GM23338 (cell line): ENCODE measurements at regions not wholly inside any gene's neighbourhood (a gene's known extent, or its start where the extent isn't known, plus 50 kb on each side); places are given as distances from the start of the nearest gene placed in this dataset.

Source experiments
- ATAC-seq: fragments of 200-7000 bp; cut with Tn5 transposase; 3 replicates; pipeline ENCODE4 v1.9.1; 2020
- DNase-seq: peaks from one replicate; pipeline ENCODE4 v3.0.0-alpha.2; 2015; ENCODE audit warnings: low spot score
- H2AFZ ChIP-seq: fragments of 200-600 bp; sonication (generic); 2 replicates; pipeline ENCODE4 v1.8.0; 2016; ENCODE audit warnings: antibody characterized with exemption, mild to moderate bottlenecking, moderate library complexity
- H3F3A ChIP-seq: fragments of 200-600 bp; sonication (generic); replicated peaks from 2 replicates; pipeline ENCODE4 v1.8.0; 2017; ENCODE audit warnings: antibody characterized with exemption, mixed run types, low read depth
- H3K27ac ChIP-seq: fragments of 200-600 bp; sonication (generic); 2 replicates; pipeline ENCODE4 v1.6.1; 2016; ENCODE audit warnings: low read depth
- H3K27me3 ChIP-seq: fragments of 200-600 bp; sonication (generic); 2 replicates; pipeline ENCODE4 v1.8.0; 2016; ENCODE audit warnings: mild to moderate bottlenecking, mixed run types, moderate library complexity; ENCODE audit not compliant: insufficient read depth
- H3K36me3 ChIP-seq: fragments of 200-600 bp; sonication (generic); 2 replicates; pipeline ENCODE4 v1.8.0; 2016; ENCODE audit warnings: mild to moderate bottlenecking; ENCODE audit not compliant: insufficient read depth
- H3K4me1 ChIP-seq: fragments of 200-600 bp; sonication (generic); 2 replicates; pipeline ENCODE4 v1.8.0; 2016; ENCODE audit warnings: mild to moderate bottlenecking, moderate library complexity; ENCODE audit not compliant: insufficient read depth
- H3K4me2 ChIP-seq: fragments of 200-600 bp; sonication (generic); 2 replicates; pipeline ENCODE4 v1.7.1; 2017; ENCODE audit warnings: mixed run types
- H3K4me3 ChIP-seq: fragments of 200-600 bp; sonication (generic); 2 replicates; pipeline ENCODE4 v1.6.1; 2016; ENCODE audit warnings: mixed run types
- H3K79me2 ChIP-seq: fragments of 200-600 bp; sonication (generic); replicated peaks from 2 replicates; pipeline ENCODE4 v1.8.0; 2017; ENCODE audit warnings: mild to moderate bottlenecking; ENCODE audit not compliant: insufficient read depth
- H3K9me2 ChIP-seq: fragments of 200-600 bp; sonication (generic); 2 replicates; pipeline ENCODE4 v1.8.0; 2017; ENCODE audit not compliant: insufficient read depth
- H4K20me1 ChIP-seq: fragments of 200-600 bp; sonication (generic); replicated peaks from 2 replicates; pipeline ENCODE4 v1.8.0; 2017; ENCODE audit warnings: mild to moderate bottlenecking; ENCODE audit not compliant: insufficient read depth
- H3K27ac Mint-ChIP-seq: 2 replicates; pipeline ENCODE4 v1.8.0; 2020; ENCODE audit warnings: inconsistent platforms, mild to moderate bottlenecking, moderate library complexity, mixed read lengths
- H3K27me3 Mint-ChIP-seq: 3 replicates; pipeline ENCODE4 v1.8.0; 2022; ENCODE audit warnings: low read depth, mild to moderate bottlenecking, moderate library complexity, mixed read lengths, inconsistent platforms; ENCODE audit not compliant: insufficient read depth, poor library complexity
- H3K36me3 Mint-ChIP-seq: 3 replicates; pipeline ENCODE4 v1.8.0; 2021; ENCODE audit warnings: low read depth, mild to moderate bottlenecking, inconsistent platforms, moderate library complexity, mixed read lengths
- H3K4me1 Mint-ChIP-seq: 3 replicates; pipeline ENCODE4 v1.8.0; 2020; ENCODE audit warnings: mild to moderate bottlenecking, inconsistent platforms, mixed read lengths
- H3K4me3 Mint-ChIP-seq: 3 replicates; pipeline ENCODE4 v1.8.0; 2021; ENCODE audit warnings: moderate library complexity, mild to moderate bottlenecking, inconsistent platforms, mixed read lengths
- H3K9me3 Mint-ChIP-seq: 3 replicates; pipeline ENCODE4 v1.8.0; 2020; ENCODE audit warnings: moderate library complexity, mild to moderate bottlenecking, inconsistent platforms, mixed read lengths
- CREB1 ChIP-seq: fragments of 250-450 bp; sonication (Bioruptor Pico); IDR thresholded peaks from 2 replicates; pipeline ENCODE4 v1.5.0; 2020; ENCODE audit warnings: low read depth, mild to moderate bottlenecking, moderate library complexity
- EZH2 ChIP-seq: fragments of 200-600 bp; sonication (generic); IDR thresholded peaks from one replicate; pipeline ENCODE4 v1.8.0; 2017; ENCODE audit warnings: antibody characterized with exemption, mild to moderate bottlenecking, low read depth; ENCODE audit not compliant: unreplicated experiment
- EZH2phosphoT487 ChIP-seq: fragments of 200-600 bp; sonication (generic); IDR thresholded peaks from one replicate; pipeline ENCODE4 v1.8.1; 2018; ENCODE audit warnings: antibody characterized with exemption; ENCODE audit not compliant: unreplicated experiment
- NANOG ChIP-seq: IDR thresholded peaks from 2 replicates; pipeline ENCODE4 v1.6.1; 2016; ENCODE audit warnings: antibody characterized with exemption, borderline replicate concordance
- POLR2AphosphoS5 ChIP-seq: IDR thresholded peaks from 2 replicates; pipeline ENCODE4 v1.6.1; 2016; ENCODE audit warnings: antibody characterized with exemption, low read depth
- ZNF331 ChIP-seq: fragments of 250-450 bp; sonication (Bioruptor Pico); IDR thresholded peaks from 2 replicates; pipeline ENCODE4 v1.5.0; 2020; ENCODE audit warnings: low read depth, mild to moderate bottlenecking, moderate library complexity
- ZNF462 ChIP-seq: fragments of 250-450 bp; sonication (Bioruptor Pico); IDR thresholded peaks from 2 replicates; pipeline ENCODE4 v1.5.0; 2020; ENCODE audit warnings: mild to moderate bottlenecking, moderate library complexity
- TF ChIP-seq, protein P1 (sequence below): IDR thresholded peaks from one replicate; pipeline ENCODE4 v1.6.1; 2018; ENCODE audit warnings: antibody characterized with exemption; ENCODE audit not compliant: unreplicated experiment

- H3K27ac ChIP-seq: no peak overlapping the region
- Mint-ChIP-seq H3K36me3 (peaks cover 81% of the 10 kb centered on the region), H3K9me3 (peaks cover 100% of the 10 kb centered on the region), H3K4me3 (no peak overlapping the region), H3K4me1 (no peaks in the 10 kb centered on the region; the same call in 2 of the 3 replicates), H3K27me3 (peaks cover 16% of the 10 kb centered on the region), H3K27ac (no peak overlapping the region)
- H2AFZ ChIP-seq: no peak overlapping the region
- TF ChIP-seq EZH2phosphoT487 (no peak), ZNF331 (CRISPR knock-in tag) (no peak), EZH2 (no peak), ZNF462 (CRISPR knock-in tag) (no peak), CREB1 (no peak), NANOG (no peak), POLR2AphosphoS5 (no peak)
- TF ChIP-seq, protein P1, sequence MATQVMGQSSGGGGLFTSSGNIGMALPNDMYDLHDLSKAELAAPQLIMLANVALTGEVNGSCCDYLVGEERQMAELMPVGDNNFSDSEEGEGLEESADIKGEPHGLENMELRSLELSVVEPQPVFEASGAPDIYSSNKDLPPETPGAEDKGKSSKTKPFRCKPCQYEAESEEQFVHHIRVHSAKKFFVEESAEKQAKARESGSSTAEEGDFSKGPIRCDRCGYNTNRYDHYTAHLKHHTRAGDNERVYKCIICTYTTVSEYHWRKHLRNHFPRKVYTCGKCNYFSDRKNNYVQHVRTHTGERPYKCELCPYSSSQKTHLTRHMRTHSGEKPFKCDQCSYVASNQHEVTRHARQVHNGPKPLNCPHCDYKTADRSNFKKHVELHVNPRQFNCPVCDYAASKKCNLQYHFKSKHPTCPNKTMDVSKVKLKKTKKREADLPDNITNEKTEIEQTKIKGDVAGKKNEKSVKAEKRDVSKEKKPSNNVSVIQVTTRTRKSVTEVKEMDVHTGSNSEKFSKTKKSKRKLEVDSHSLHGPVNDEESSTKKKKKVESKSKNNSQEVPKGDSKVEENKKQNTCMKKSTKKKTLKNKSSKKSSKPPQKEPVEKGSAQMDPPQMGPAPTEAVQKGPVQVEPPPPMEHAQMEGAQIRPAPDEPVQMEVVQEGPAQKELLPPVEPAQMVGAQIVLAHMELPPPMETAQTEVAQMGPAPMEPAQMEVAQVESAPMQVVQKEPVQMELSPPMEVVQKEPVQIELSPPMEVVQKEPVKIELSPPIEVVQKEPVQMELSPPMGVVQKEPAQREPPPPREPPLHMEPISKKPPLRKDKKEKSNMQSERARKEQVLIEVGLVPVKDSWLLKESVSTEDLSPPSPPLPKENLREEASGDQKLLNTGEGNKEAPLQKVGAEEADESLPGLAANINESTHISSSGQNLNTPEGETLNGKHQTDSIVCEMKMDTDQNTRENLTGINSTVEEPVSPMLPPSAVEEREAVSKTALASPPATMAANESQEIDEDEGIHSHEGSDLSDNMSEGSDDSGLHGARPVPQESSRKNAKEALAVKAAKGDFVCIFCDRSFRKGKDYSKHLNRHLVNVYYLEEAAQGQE: no peak
- no peaks in the 10 kb centered on the region for H3K27me3 ChIP-seq
- H3K79me2 ChIP-seq: no peaks in the 10 kb centered on the region
- H3K4me2 ChIP-seq: no peak overlapping the region
- DNase-seq (no peak), ATAC-seq (no peak)
- no peaks in the 10 kb centered on the region for H3K4me1 ChIP-seq
- H3K4me3 ChIP-seq: no peak overlapping the region
- no peaks in the 10 kb centered on the region for H3K9me2 ChIP-seq
- H3F3A ChIP-seq: no peaks in the 10 kb centered on the region
- H3K36me3 ChIP-seq: no peaks in the 10 kb centered on the region; the same call in 1 of the 2 replicates
- H4K20me1 ChIP-seq: no peaks in the 10 kb centered on the region
These were observed 275.5 kb downstream of the ALG10 start for GRCh38 chr12:34297790-34298164.
